B cell (primary cell): ENCODE measurements at regions not wholly inside any gene's neighbourhood (a gene's known extent, or its start where the extent isn't known, plus 50 kb on each side); places are given as distances from the start of the nearest gene placed in this dataset.

Experiments used
- ATAC-seq: fragments of 200-7000 bp; cut with Tn5 transposase; one replicate; pipeline ENCODE4 v1.10.0; 2021; ENCODE audit warnings: low read depth, mild to moderate bottlenecking, moderate number of reproducible peaks, moderate library complexity
- CTCF ChIA-PET: fragments of 350-600 bp; sonication (Branson Sonifier 250); formaldehyde crosslinking; loops from one replicate; lab custom pipeline; 2021; ENCODE audit warnings: antibody characterized with exemption, inconsistent platforms; lab: Charles Lee
- POLR2A ChIA-PET: fragments of 350-600 bp; sonication (Branson Sonifier 250); formaldehyde crosslinking; loops from one replicate; lab custom pipeline; 2021; ENCODE audit warnings: antibody characterized with exemption; lab: Charles Lee
- DNase-seq: peaks from one replicate; pipeline ENCODE4 v3.0.0; 2013
- H2AFZ ChIP-seq: 2 replicates; pipeline ENCODE4 v1.6.1; 2012; ENCODE audit warnings: mild to moderate bottlenecking, low read depth, low read length; ENCODE audit not compliant: insufficient read depth, poor library complexity, severe bottlenecking
- H3K27ac ChIP-seq, 2 donors: 1 replicate in 1 of 2; 2 replicates in 1 of 2; pipeline ENCODE4 v1.5.1; 2012 to 2013; ENCODE audit warnings: low read length in 2 of 2, mild to moderate bottlenecking in 2 of 2, moderate library complexity in 1 of 2
- H3K27me3 ChIP-seq, 4 experiments: fragments of 200-600 bp in 1 of 4; sonication (generic) in 1 of 4; replicated peaks in 1 of 4; 1 replicate in 2 of 4; 2 replicates in 2 of 4; pipeline versions ENCODE4 v1.6.1 to v1.7.0; 2013 to 2016; ENCODE audit warnings: low read length in 3 of 4, mild to moderate bottlenecking in 2 of 4, mixed read lengths in 1 of 4, moderate library complexity in 1 of 4; ENCODE audit not compliant: insufficient read depth in 4 of 4, control insufficient read depth in 3 of 4; ENCODE audit errors: control extremely low read depth in 1 of 4
- H3K36me3 ChIP-seq, 2 experiments: replicated peaks in 1 of 2; 1 replicate in 1 of 2; 2 replicates in 1 of 2; pipeline versions ENCODE4 v1.6.1 to v1.7.1; 2013; ENCODE audit warnings: low read length in 1 of 2; ENCODE audit not compliant: insufficient read depth in 2 of 2, control insufficient read depth in 1 of 2; ENCODE audit errors: control extremely low read depth in 1 of 2, extremely low read depth in 1 of 2
- H3K4me1 ChIP-seq, 2 donors: fragments of 200-600 bp in 1 of 2; sonication (generic) in 1 of 2; 1 replicate in 1 of 2; 2 replicates in 1 of 2; pipeline versions ENCODE4 v1.5.1 to v1.6.1; 2013 to 2017; ENCODE audit warnings: low read length in 2 of 2; ENCODE audit not compliant: control insufficient read depth in 2 of 2, insufficient read depth in 2 of 2
- H3K4me2 ChIP-seq: replicated peaks from 2 replicates; pipeline ENCODE3; 2012; ENCODE audit warnings: mild to moderate bottlenecking, low read depth, low read length; ENCODE audit not compliant: poor library complexity, severe bottlenecking
- H3K4me3 ChIP-seq, 5 experiments: fragments of 200-600 bp in 1 of 5; sonication (generic) in 1 of 5; 1 replicate in 3 of 5; 2 replicates in 2 of 5; pipeline versions ENCODE4 v1.5.1 to v1.7.0; 2011 to 2016; ENCODE audit warnings: low read length in 4 of 5, mild to moderate bottlenecking in 4 of 5, low read depth in 2 of 5, control low read depth in 1 of 5, moderate library complexity in 1 of 5; ENCODE audit not compliant: insufficient read depth in 1 of 5; ENCODE audit errors: control extremely low read depth in 1 of 5, extremely low read depth in 1 of 5
- H3K79me2 ChIP-seq: fragments of 200-600 bp; sonication (generic); one replicate; pipeline ENCODE4 v1.6.0; 2016; ENCODE audit warnings: low read length; ENCODE audit not compliant: control insufficient read depth, insufficient read depth
- H3K9ac ChIP-seq: fragments of 200-600 bp; sonication (generic); 2 replicates; pipeline ENCODE4 v1.6.1; 2017; ENCODE audit warnings: mild to moderate bottlenecking, low read length, moderate library complexity
- H3K9me3 ChIP-seq, 3 donors: one replicate each; pipeline versions ENCODE4 v1.6.1 to v1.7.1; 2013; ENCODE audit warnings: low read length in 2 of 3; ENCODE audit not compliant: control insufficient read depth in 2 of 3, insufficient read depth in 1 of 3; ENCODE audit errors: control extremely low read depth in 1 of 3
- H4K20me1 ChIP-seq: 2 replicates; pipeline ENCODE4 v1.6.0; 2012; ENCODE audit warnings: mild to moderate bottlenecking, low read length; ENCODE audit not compliant: insufficient read depth, control insufficient read depth, poor library complexity, severe bottlenecking
- H3K27ac Mint-ChIP-seq: one replicate; pipeline ENCODE4 v1.8.0; 2021; ENCODE audit warnings: mixed read lengths
- H3K27me3 Mint-ChIP-seq: one replicate; pipeline ENCODE4 v1.8.0; 2021; ENCODE audit warnings: mixed read lengths
- H3K4me1 Mint-ChIP-seq: one replicate; pipeline ENCODE4 v1.8.0; 2021; ENCODE audit warnings: mixed read lengths
- H3K4me3 Mint-ChIP-seq: one replicate; pipeline ENCODE4 v1.8.0; 2021; ENCODE audit warnings: mixed read lengths
- H3K9me3 Mint-ChIP-seq: one replicate; pipeline ENCODE4 v1.8.0; 2022; ENCODE audit warnings: mixed read lengths; ENCODE audit not compliant: insufficient read depth
- CTCF ChIP-seq: fragments of 200-600 bp; IDR thresholded peaks from one replicate; pipeline ENCODE4 v1.8.0; 2022; ENCODE audit warnings: antibody characterized with exemption, mild to moderate bottlenecking
- EZH2 ChIP-seq: IDR thresholded peaks from 2 replicates; pipeline ENCODE4 v1.6.1; 2012; ENCODE audit warnings: borderline replicate concordance, low read depth, mild to moderate bottlenecking, moderate library complexity, low read length; ENCODE audit not compliant: insufficient read depth, poor library complexity, severe bottlenecking
- WGBS: methylation state at CpG from one replicate; pipeline ENCODE4 v1.1.5; 2013; ENCODE audit warnings: missing lambda C conversion rate; ENCODE audit not compliant: insufficient coverage; 5-methylcytosine and 5-hydroxymethylcytosine counted together
- intact Hi-C: fragments of 100-400 bp; cut with micrococcal nuclease; formaldehyde crosslinking; loops from one replicate; pipeline ENCODE4 v1.10.0; 2022

DNA sequence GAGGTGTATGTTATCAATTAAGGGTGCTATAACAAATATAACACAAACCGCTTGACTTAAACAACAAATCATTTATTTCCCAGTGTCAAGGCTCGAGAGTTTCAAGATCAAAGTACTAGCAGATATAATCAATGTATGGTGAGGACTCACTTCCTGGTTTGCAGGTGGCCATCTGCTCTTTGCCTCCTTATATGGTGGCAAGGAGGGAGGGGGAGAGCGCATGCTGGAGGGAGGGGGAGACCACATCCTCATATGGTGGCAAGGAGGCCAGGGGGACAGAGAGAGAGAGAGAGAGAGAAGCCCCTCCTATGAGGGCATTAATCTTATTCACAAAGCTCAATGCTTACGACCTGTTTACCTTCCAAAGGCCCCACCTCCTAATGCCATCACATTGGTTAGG is 372.3 kb upstream of the SPOCK3 start:
- intact Hi-C loops: no loop called here
- no peak overlapping the region for H3K27ac Mint-ChIP-seq
- H3K9me3 ChIP-seq: no peaks in the 10 kb centered on the region
- H3K4me1 ChIP-seq: no peaks in the 10 kb centered on the region
- no peak overlapping the region for H3K4me3 ChIP-seq
- no peak overlapping the region for H3K27ac ChIP-seq
- H3K4me1 Mint-ChIP-seq: no peaks in the 10 kb centered on the region
- H2AFZ ChIP-seq: no peak overlapping the region
- ChIA-PET POLR2A (no interaction called here), CTCF (no interaction called here)
- no peak overlapping the region for H3K9ac ChIP-seq
- DNase-seq (no peak), ATAC-seq (no peak)
- no peaks in the 10 kb centered on the region for H3K36me3 ChIP-seq
- H3K27me3 ChIP-seq: no peaks in the 10 kb centered on the region
- H3K4me3 Mint-ChIP-seq: no peak overlapping the region
- no peaks in the 10 kb centered on the region for H4K20me1 ChIP-seq
- no peaks in the 10 kb centered on the region for H3K79me2 ChIP-seq
- WGBS: no CpG with 5 or more reads among the region's 4 CpGs
- no peaks in the 10 kb centered on the region for H3K9me3 Mint-ChIP-seq
- no peak overlapping the region for H3K4me2 ChIP-seq
- TF ChIP-seq CTCF (no peak), EZH2 (no peak)
- H3K27me3 Mint-ChIP-seq: no peaks in the 10 kb centered on the region

- H3K79me2 ChIP-seq: no peaks in the 10 kb centered on the region
- no peak for ATAC-seq
- no peak for TF ChIP-seq EZH2
- TF ChIP-seq CTCF: no peak
- Mint-ChIP-seq H3K4me1 (no peaks in the 10 kb centered on the region), H3K27ac (no peak overlapping the region), H3K4me3 (no peak overlapping the region), H3K27me3 (no peaks in the 10 kb centered on the region), H3K9me3 (peaks cover 3% of the 10 kb centered on the region)
- no peak overlapping the region for H3K9ac ChIP-seq
- H3K36me3 ChIP-seq: no peaks in the 10 kb centered on the region
- ChIA-PET CTCF (no interaction called here), POLR2A (no interaction called here)
- intact Hi-C loops: no loop called here
- no peak for DNase-seq
- H2AFZ ChIP-seq: no peak overlapping the region
- no peaks in the 10 kb centered on the region for H3K4me1 ChIP-seq
- no peaks in the 10 kb centered on the region for H4K20me1 ChIP-seq
- H3K9me3 ChIP-seq: no peaks in the 10 kb centered on the region
- H3K27ac ChIP-seq: no peak overlapping the region
- no peak overlapping the region for H3K4me3 ChIP-seq
- WGBS: no CpG with 5 or more reads among the region's 3 CpGs
- no peaks in the 10 kb centered on the region for H3K27me3 ChIP-seq
- H3K4me2 ChIP-seq: no peak overlapping the region
Measured at GRCh38 chr4:167613381-167613780, 379.1 kb upstream of the SPOCK3 start.
